Dendritic cell treated with granulocyte-macrophage colony-stimulating factor and Interleukin-4, amounts not matched to agents 40 ng/mL and 50 ng/mL, for 4 days (primary cell): ENCODE measurements at regions not wholly inside any gene's neighbourhood (a gene's known extent, or its start where the extent isn't known, plus 50 kb on each side); places are given as distances from the start of the nearest gene placed in this dataset.

Source experiments
- H3K27ac Mint-ChIP-seq: one replicate; pipeline ENCODE4 v1.8.0; 2022; ENCODE audit warnings: mild to moderate bottlenecking, mixed read lengths
- H3K27me3 Mint-ChIP-seq: one replicate; pipeline ENCODE4 v1.8.0; 2022; ENCODE audit warnings: mild to moderate bottlenecking, mixed read lengths
- H3K36me3 Mint-ChIP-seq: one replicate; pipeline ENCODE4 v1.8.0; 2022; ENCODE audit warnings: low read depth, mixed read lengths
- H3K4me1 Mint-ChIP-seq: one replicate; pipeline ENCODE4 v1.8.0; 2022; ENCODE audit warnings: low read depth, mixed read lengths
- H3K4me3 Mint-ChIP-seq: one replicate; pipeline ENCODE4 v1.8.0; 2022; ENCODE audit warnings: mild to moderate bottlenecking, moderate library complexity, mixed read lengths
- H3K9me3 Mint-ChIP-seq: one replicate; pipeline ENCODE4 v1.8.0; 2022; ENCODE audit warnings: mixed read lengths
- intact Hi-C: fragments of 100-400 bp; cut with micrococcal nuclease; formaldehyde crosslinking; loops from one replicate; pipeline ENCODE4 v1.15.0; 2022

GRCh38 chr11:107151579-107151978 lies 133.3 kb upstream of the GUCY1A2 start:
- Mint-ChIP-seq H3K9me3 (no peaks in the 10 kb centered on the region), H3K36me3 (no peaks in the 10 kb centered on the region), H3K27me3 (no peaks in the 10 kb centered on the region), H3K27ac (no peak overlapping the region), H3K4me1 (no peaks in the 10 kb centered on the region), H3K4me3 (no peak overlapping the region)
- intact Hi-C loops: no loop called here

GRCh38 chr11:107151158-107151557 lies 132.9 kb upstream of the GUCY1A2 start:
- no peaks in the 10 kb centered on the region for H3K9me3 Mint-ChIP-seq
- intact Hi-C loops: no loop called here
- no peak overlapping the region for H3K4me3 Mint-ChIP-seq
- no peak overlapping the region for H3K27ac Mint-ChIP-seq
- no peaks in the 10 kb centered on the region for H3K27me3 Mint-ChIP-seq
- H3K36me3 Mint-ChIP-seq: no peaks in the 10 kb centered on the region
- H3K4me1 Mint-ChIP-seq: no peaks in the 10 kb centered on the region

- Mint-ChIP-seq H3K4me1 (no peaks in the 10 kb centered on the region), H3K36me3 (no peaks in the 10 kb centered on the region), H3K9me3 (peaks cover 24% of the 10 kb centered on the region), H3K27ac (no peak overlapping the region), H3K4me3 (no peak overlapping the region), H3K27me3 (no peaks in the 10 kb centered on the region)
- intact Hi-C loops: no loop called here
These were observed 122.7 kb upstream of the GUCY1A2 start for GRCh38 chr11:107140983-107141382.

GRCh38 chr11:107139396-107139795 lies 121.1 kb upstream of the GUCY1A2 start:
- intact Hi-C loops: no loop called here
- Mint-ChIP-seq H3K9me3 (peaks cover 36% of the 10 kb centered on the region), H3K27me3 (no peaks in the 10 kb centered on the region), H3K4me1 (no peaks in the 10 kb centered on the region), H3K36me3 (no peaks in the 10 kb centered on the region), H3K4me3 (no peak overlapping the region), H3K27ac (no peak overlapping the region)

GRCh38 chr11:107136892-107137291 lies 118.6 kb upstream of the GUCY1A2 start:
- no peaks in the 10 kb centered on the region for H3K36me3 Mint-ChIP-seq
- no peak overlapping the region for H3K27ac Mint-ChIP-seq
- no peaks in the 10 kb centered on the region for H3K4me1 Mint-ChIP-seq
- intact Hi-C loops: no loop called here
- no peak overlapping the region for H3K4me3 Mint-ChIP-seq
- no peaks in the 10 kb centered on the region for H3K27me3 Mint-ChIP-seq
- peaks cover 53% of the 10 kb centered on the region for H3K9me3 Mint-ChIP-seq

- intact Hi-C loops: no loop called here
- Mint-ChIP-seq H3K27ac (no peak overlapping the region), H3K9me3 (peaks cover 62% of the 10 kb centered on the region), H3K4me3 (no peak overlapping the region), H3K4me1 (no peaks in the 10 kb centered on the region), H3K27me3 (no peaks in the 10 kb centered on the region), H3K36me3 (no peaks in the 10 kb centered on the region)
These were observed 113.5 kb upstream of the GUCY1A2 start for GRCh38 chr11:107131756-107132155.

- Mint-ChIP-seq H3K4me1 (no peaks in the 10 kb centered on the region), H3K4me3 (no peak overlapping the region), H3K27me3 (no peaks in the 10 kb centered on the region), H3K27ac (no peak overlapping the region), H3K9me3 (peaks cover 48% of the 10 kb centered on the region), H3K36me3 (no peaks in the 10 kb centered on the region)
- intact Hi-C loops: no loop called here
These were observed 104.7 kb upstream of the GUCY1A2 start for GRCh38 chr11:107123022-107123421.

GRCh38 chr11:107118025-107118720 lies 99.9 kb upstream of the GUCY1A2 start:
- H3K9me3 Mint-ChIP-seq: peaks cover 57% of the 10 kb centered on the region
- intact Hi-C loops: no loop called here
- no peak overlapping the region for H3K4me3 Mint-ChIP-seq
- H3K4me1 Mint-ChIP-seq: no peaks in the 10 kb centered on the region
- H3K36me3 Mint-ChIP-seq: no peaks in the 10 kb centered on the region
- H3K27ac Mint-ChIP-seq: no peak overlapping the region
- H3K27me3 Mint-ChIP-seq: no peaks in the 10 kb centered on the region

- peaks cover 40% of the 10 kb centered on the region for H3K9me3 Mint-ChIP-seq
- no peak overlapping the region for H3K27ac Mint-ChIP-seq
- H3K27me3 Mint-ChIP-seq: no peaks in the 10 kb centered on the region
- H3K4me1 Mint-ChIP-seq: no peaks in the 10 kb centered on the region
- H3K4me3 Mint-ChIP-seq: no peak overlapping the region
- intact Hi-C loops: no loop called here
- H3K36me3 Mint-ChIP-seq: no peaks in the 10 kb centered on the region
These were observed 98.1 kb upstream of the GUCY1A2 start for GRCh38 chr11:107116358-107116757.

GRCh38 chr11:107102692-107103477 lies 84.6 kb upstream of the GUCY1A2 start:
- no peak overlapping the region for H3K27ac Mint-ChIP-seq

GRCh38 chr11:107092667-107093066 lies 74.4 kb upstream of the GUCY1A2 start:
- Mint-ChIP-seq H3K27ac (no peak overlapping the region), H3K4me1 (no peaks in the 10 kb centered on the region), H3K36me3 (no peaks in the 10 kb centered on the region), H3K27me3 (no peaks in the 10 kb centered on the region), H3K9me3 (peaks cover 84% of the 10 kb centered on the region), H3K4me3 (no peak overlapping the region)
- intact Hi-C loops: no loop called here

More at GRCh38 chr11:107102692-107103477, 84.6 kb upstream of the GUCY1A2 start:
- Mint-ChIP-seq H3K4me3 (no peak overlapping the region), H3K27me3 (no peaks in the 10 kb centered on the region), H3K4me1 (no peaks in the 10 kb centered on the region), H3K9me3 (peaks cover 57% of the 10 kb centered on the region), H3K36me3 (no peaks in the 10 kb centered on the region)
- intact Hi-C loops: no loop called here

- H3K4me3 Mint-ChIP-seq: no peak overlapping the region
- intact Hi-C loops: no loop called here
- no peaks in the 10 kb centered on the region for H3K36me3 Mint-ChIP-seq
- no peaks in the 10 kb centered on the region for H3K4me1 Mint-ChIP-seq
- H3K27ac Mint-ChIP-seq: no peak overlapping the region
- peaks cover 44% of the 10 kb centered on the region for H3K9me3 Mint-ChIP-seq
- H3K27me3 Mint-ChIP-seq: no peaks in the 10 kb centered on the region
These were observed 60.1 kb upstream of the GUCY1A2 start for GRCh38 chr11:107078375-107078774.

- peaks cover 36% of the 10 kb centered on the region for H3K9me3 Mint-ChIP-seq
- H3K27me3 Mint-ChIP-seq: no peaks in the 10 kb centered on the region
- no peak overlapping the region for H3K4me3 Mint-ChIP-seq
- no peaks in the 10 kb centered on the region for H3K4me1 Mint-ChIP-seq
- intact Hi-C loops: no loop called here
- H3K27ac Mint-ChIP-seq: no peak overlapping the region
- H3K36me3 Mint-ChIP-seq: no peaks in the 10 kb centered on the region
These were observed 58.6 kb upstream of the GUCY1A2 start for GRCh38 chr11:107076832-107077231.

GRCh38 chr11:107071129-107071528 lies 52.9 kb upstream of the GUCY1A2 start:
- Mint-ChIP-seq H3K4me3 (no peak overlapping the region), H3K4me1 (no peaks in the 10 kb centered on the region)

More at GRCh38 chr11:107071129-107071528, 52.9 kb upstream of the GUCY1A2 start:
- Mint-ChIP-seq H3K9me3 (peaks cover 21% of the 10 kb centered on the region), H3K36me3 (no peaks in the 10 kb centered on the region), H3K27ac (no peak overlapping the region), H3K27me3 (no peaks in the 10 kb centered on the region)
- intact Hi-C loops: no loop called here
